HEK293T (cell line): ENCODE measurements at regions not wholly inside any gene's neighbourhood (a gene's known extent, or its start where the extent isn't known, plus 50 kb on each side); places are given as distances from the start of the nearest gene placed in this dataset.

ENCODE experiments used
- ARNT ChIP-seq: fragments of 450-650 bp; IDR thresholded peaks from 2 replicates; pipeline ENCODE4 v1.6.1; 2017; ENCODE audit warnings: mild to moderate bottlenecking
- BHLHE40 ChIP-seq: fragments of 450-650 bp; IDR thresholded peaks from 2 replicates; pipeline ENCODE4 v1.6.1; 2016; ENCODE audit warnings: mild to moderate bottlenecking, moderate library complexity, borderline replicate concordance
- FOXA1 ChIP-seq: fragments of 450-650 bp; IDR thresholded peaks from 2 replicates; pipeline ENCODE4 v1.6.1; 2016; ENCODE audit warnings: mild to moderate bottlenecking
- FOXK2 ChIP-seq: fragments of 450-650 bp; IDR thresholded peaks from 2 replicates; pipeline ENCODE4 v1.6.1; 2016; ENCODE audit warnings: mild to moderate bottlenecking
- HDGF ChIP-seq: fragments of 450-650 bp; IDR thresholded peaks from 2 replicates; pipeline ENCODE4 v1.6.1; 2017; ENCODE audit warnings: antibody characterized with exemption, borderline replicate concordance
- L3MBTL2 ChIP-seq: fragments of 450-650 bp; conservative IDR thresholded peaks from 2 replicates; pipeline ENCODE4 v1.6.1; 2016; ENCODE audit warnings: mild to moderate bottlenecking
- LEF1 ChIP-seq: fragments of 450-650 bp; IDR thresholded peaks from 2 replicates; pipeline ENCODE4 v1.6.1; 2017; ENCODE audit warnings: mild to moderate bottlenecking, borderline replicate concordance
- SUZ12 ChIP-seq: fragments of 450-650 bp; IDR thresholded peaks from 2 replicates; pipeline ENCODE4 v1.6.1; 2016; ENCODE audit warnings: mild to moderate bottlenecking
- TARDBP ChIP-seq: fragments of 450-650 bp; IDR thresholded peaks from 2 replicates; pipeline ENCODE4 v1.6.1; 2016
- ZNF384 ChIP-seq: fragments of 450-650 bp; IDR thresholded peaks from 2 replicates; pipeline ENCODE4 v1.6.1; 2016

DNA sequence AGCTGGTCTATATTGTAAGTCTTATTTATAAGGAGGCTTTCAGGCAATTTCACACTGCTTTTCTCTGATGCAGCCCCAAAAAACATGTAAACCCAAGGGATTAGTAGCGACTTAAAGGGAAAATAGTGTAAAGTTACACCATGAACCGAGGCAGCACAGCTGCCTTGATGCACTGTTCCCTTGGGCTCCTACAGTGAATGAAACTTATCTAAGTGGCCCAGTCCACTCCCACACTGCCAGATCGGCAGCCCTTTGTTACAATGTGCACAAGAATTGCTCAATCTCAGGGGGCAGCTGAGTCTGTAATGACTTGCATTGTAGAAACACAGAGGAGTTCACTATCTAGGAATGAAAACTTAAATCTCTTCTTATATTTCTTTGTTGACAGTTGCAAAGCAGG, 120.8 kb upstream of the ADGRL2 start:
- TF ChIP-seq FOXA1, result no peak
- TF ChIP-seq FOXK2, result no peak
- TF ChIP-seq TARDBP, result no peak
- no peak for TF ChIP-seq L3MBTL2
- no peak for TF ChIP-seq ARNT
- TF ChIP-seq ZNF384, result no peak
- no peak for TF ChIP-seq HDGF
- TF ChIP-seq BHLHE40, result no peak
- TF ChIP-seq SUZ12, result no peak
- no peak for TF ChIP-seq LEF1
